H1 (cell line): ENCODE measurements at regions not wholly inside any gene's neighbourhood (a gene's known extent, or its start where the extent isn't known, plus 50 kb on each side); places are given as distances from the start of the nearest gene placed in this dataset.

ENCODE experiments used
- CEBPB ChIP-seq: IDR thresholded peaks from 2 replicates; pipeline ENCODE4 v1.6.1; 2012; ENCODE audit warnings: low read depth, low read length
- JUN ChIP-seq: IDR thresholded peaks from 2 replicates; pipeline ENCODE4 v1.6.1; 2011; ENCODE audit warnings: low read depth, mild to moderate bottlenecking, improper control_type of control experiment, low read length
- JUND ChIP-seq: IDR thresholded peaks from 2 replicates; pipeline ENCODE4 v1.6.1; 2011; ENCODE audit warnings: mild to moderate bottlenecking, improper control_type of control experiment, low read length
- POLR2A ChIP-seq, 2 experiments: IDR thresholded peaks; 1 replicate in 1 of 2; 2 replicates in 1 of 2; pipeline ENCODE4 v1.6.1; 2011; ENCODE audit warnings: low read depth in 2 of 2, low read length in 2 of 2, mild to moderate bottlenecking in 2 of 2; ENCODE audit errors: control extremely low read depth in 1 of 2
- SP1 ChIP-seq: IDR thresholded peaks from 2 replicates; pipeline ENCODE4 v1.6.1; 2011; ENCODE audit warnings: low read depth, low read length
- TF ChIP-seq, protein P1 (sequence below), 3 experiments: IDR thresholded peaks; 1 replicate in 2 of 3; 2 replicates in 1 of 3; pipeline versions ENCODE4 v1.5.1 to v1.6.1; 2011; ENCODE audit warnings: low read length in 3 of 3, mild to moderate bottlenecking in 3 of 3, inconsistent platforms in 2 of 3, low read depth in 1 of 3, moderate library complexity in 1 of 3; ENCODE audit not compliant: insufficient read depth in 1 of 3; ENCODE audit errors: control extremely low read depth in 1 of 3
- TF ChIP-seq, protein P2 (sequence below): IDR thresholded peaks from 2 replicates; pipeline ENCODE4 v1.6.1; 2011; ENCODE audit warnings: low read length, improper control_type of control experiment

DNA sequence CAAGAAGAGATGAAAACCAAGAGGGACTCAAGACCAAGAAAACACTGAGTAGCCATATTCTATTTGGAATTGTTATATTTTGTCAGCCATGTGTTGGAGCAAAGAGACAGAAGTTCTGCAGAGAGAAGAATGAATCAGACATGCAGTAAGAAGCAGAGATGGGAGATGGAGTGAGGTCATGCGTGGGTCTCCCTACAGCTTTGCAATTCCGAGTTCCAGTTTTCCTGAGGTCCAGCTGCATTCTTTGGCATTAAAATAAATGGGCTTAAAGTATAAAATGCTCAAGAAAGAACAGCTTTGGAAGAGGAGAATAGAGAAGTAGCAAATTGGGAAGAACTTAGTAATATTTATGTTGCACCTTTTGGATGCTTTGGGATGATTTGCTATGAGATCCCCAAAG lies 361.6 kb downstream of the NPR3 start:
- TF ChIP-seq, protein P1, sequence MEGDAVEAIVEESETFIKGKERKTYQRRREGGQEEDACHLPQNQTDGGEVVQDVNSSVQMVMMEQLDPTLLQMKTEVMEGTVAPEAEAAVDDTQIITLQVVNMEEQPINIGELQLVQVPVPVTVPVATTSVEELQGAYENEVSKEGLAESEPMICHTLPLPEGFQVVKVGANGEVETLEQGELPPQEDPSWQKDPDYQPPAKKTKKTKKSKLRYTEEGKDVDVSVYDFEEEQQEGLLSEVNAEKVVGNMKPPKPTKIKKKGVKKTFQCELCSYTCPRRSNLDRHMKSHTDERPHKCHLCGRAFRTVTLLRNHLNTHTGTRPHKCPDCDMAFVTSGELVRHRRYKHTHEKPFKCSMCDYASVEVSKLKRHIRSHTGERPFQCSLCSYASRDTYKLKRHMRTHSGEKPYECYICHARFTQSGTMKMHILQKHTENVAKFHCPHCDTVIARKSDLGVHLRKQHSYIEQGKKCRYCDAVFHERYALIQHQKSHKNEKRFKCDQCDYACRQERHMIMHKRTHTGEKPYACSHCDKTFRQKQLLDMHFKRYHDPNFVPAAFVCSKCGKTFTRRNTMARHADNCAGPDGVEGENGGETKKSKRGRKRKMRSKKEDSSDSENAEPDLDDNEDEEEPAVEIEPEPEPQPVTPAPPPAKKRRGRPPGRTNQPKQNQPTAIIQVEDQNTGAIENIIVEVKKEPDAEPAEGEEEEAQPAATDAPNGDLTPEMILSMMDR (IDR thresholded peaks at IDR 0.05; ENCODE audit: control extremely low read depth in 1 of 3, insufficient read depth in 1 of 3, low read depth in 1 of 3, low read length in 3 of 3): no peak
- TF ChIP-seq POLR2A (IDR thresholded peaks at IDR 0.05; ENCODE audit: control extremely low read depth in 1 of 2, low read depth in 2 of 2, low read length in 2 of 2): no peak
- TF ChIP-seq, protein P2, sequence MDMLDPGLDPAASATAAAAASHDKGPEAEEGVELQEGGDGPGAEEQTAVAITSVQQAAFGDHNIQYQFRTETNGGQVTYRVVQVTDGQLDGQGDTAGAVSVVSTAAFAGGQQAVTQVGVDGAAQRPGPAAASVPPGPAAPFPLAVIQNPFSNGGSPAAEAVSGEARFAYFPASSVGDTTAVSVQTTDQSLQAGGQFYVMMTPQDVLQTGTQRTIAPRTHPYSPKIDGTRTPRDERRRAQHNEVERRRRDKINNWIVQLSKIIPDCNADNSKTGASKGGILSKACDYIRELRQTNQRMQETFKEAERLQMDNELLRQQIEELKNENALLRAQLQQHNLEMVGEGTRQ: no peak
- no peak for TF ChIP-seq JUN
- TF ChIP-seq SP1: no peak
- no peak for TF ChIP-seq JUND
- TF ChIP-seq CEBPB: no peak
